Smooth muscle cell (in vitro differentiated cells): ENCODE measurements at regions not wholly inside any gene's neighbourhood (a gene's known extent, or its start where the extent isn't known, plus 50 kb on each side); places are given as distances from the start of the nearest gene placed in this dataset.

Experiments
- DNase-seq: peaks from one replicate; lab custom pipeline; 2025; ENCODE audit not compliant: unreplicated experiment; lab: John Stamatoyannopoulos, UW
- H2AFZ ChIP-seq: fragments of 200-600 bp; sonication (generic); 2 replicates; pipeline ENCODE4 v1.6.0; 2016; ENCODE audit warnings: antibody characterized with exemption, low read depth, mild to moderate bottlenecking
- H3F3A ChIP-seq: fragments of 200-600 bp; sonication (generic); 2 replicates; pipeline ENCODE4 v1.6.0; 2017; ENCODE audit warnings: antibody characterized with exemption, low read depth
- H3K27ac ChIP-seq: fragments of 200-600 bp; sonication (generic); 2 replicates; pipeline ENCODE4 v1.5.1; 2016; ENCODE audit warnings: low read depth, mild to moderate bottlenecking
- H3K27me3 ChIP-seq: fragments of 200-600 bp; sonication (generic); 2 replicates; pipeline ENCODE4 v1.6.1; 2016; ENCODE audit warnings: low read depth, mild to moderate bottlenecking
- H3K36me3 ChIP-seq: fragments of 200-600 bp; sonication (generic); 2 replicates; pipeline ENCODE4 v1.5.1; 2016; ENCODE audit warnings: low read depth
- H3K4me1 ChIP-seq: fragments of 200-600 bp; sonication (generic); 2 replicates; pipeline ENCODE4 v1.5.1; 2016; ENCODE audit warnings: low read depth
- H3K4me2 ChIP-seq: fragments of 200-600 bp; sonication (generic); 2 replicates; pipeline ENCODE4 v1.6.0; 2016; ENCODE audit warnings: mild to moderate bottlenecking
- H3K4me3 ChIP-seq: fragments of 200-600 bp; sonication (generic); 2 replicates; pipeline ENCODE4 v1.5.1; 2016; ENCODE audit warnings: mild to moderate bottlenecking
- H3K79me2 ChIP-seq: fragments of 200-600 bp; sonication (generic); 2 replicates; pipeline ENCODE4 v1.6.0; 2016; ENCODE audit warnings: low read depth, mild to moderate bottlenecking
- H3K9ac ChIP-seq: fragments of 200-600 bp; sonication (generic); 2 replicates; pipeline ENCODE4 v1.6.0; 2016; ENCODE audit warnings: low read depth
- H3K9me3 ChIP-seq: fragments of 200-600 bp; sonication (generic); replicated peaks from 2 replicates; pipeline ENCODE4 v1.5.1; 2016; ENCODE audit warnings: low read depth
- H4K20me1 ChIP-seq: fragments of 200-600 bp; sonication (generic); 2 replicates; pipeline ENCODE4 v1.6.0; 2016; ENCODE audit warnings: low read depth
- CTCF ChIP-seq: fragments of 200-600 bp; sonication (generic); IDR thresholded peaks from 2 replicates; pipeline ENCODE4 v1.5.1; 2017; ENCODE audit warnings: borderline replicate concordance, mild to moderate bottlenecking, antibody characterized with exemption; ENCODE audit not compliant: insufficient read depth, poor library complexity, severe bottlenecking
- WGBS: methylation state at CpG from one replicate; pipeline ENCODE4 v1.1.7; 2016; ENCODE audit warnings: low lambda C conversion rate; 5-methylcytosine and 5-hydroxymethylcytosine counted together

DNA sequence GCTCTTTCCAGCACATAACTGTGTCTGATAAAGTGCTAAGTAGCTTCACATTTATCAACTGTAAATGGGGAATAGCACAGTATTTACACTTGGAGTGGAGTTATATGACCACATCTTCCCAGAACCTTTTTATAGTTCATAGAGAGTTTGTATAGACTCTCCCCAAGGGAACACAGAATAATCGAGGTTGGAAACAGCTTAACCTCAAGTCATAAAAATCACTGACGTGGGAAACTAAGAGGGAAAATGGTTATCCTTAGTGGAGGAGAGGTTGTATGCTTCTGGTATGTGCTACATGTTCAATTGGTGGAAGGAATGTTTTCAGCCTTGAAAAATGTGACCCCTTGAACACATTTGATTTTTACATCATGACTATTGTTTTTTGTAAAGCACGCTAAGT lies 167.9 kb upstream of the KIAA1217 start:
- H3F3A ChIP-seq = no peaks in the 10 kb centered on the region
- H3K4me2 ChIP-seq = no peak overlapping the region
- TF ChIP-seq CTCF = no peak
- no peaks in the 10 kb centered on the region for H4K20me1 ChIP-seq
- no peak overlapping the region for H3K4me3 ChIP-seq
- H3K36me3 ChIP-seq = no peaks in the 10 kb centered on the region
- peaks cover 4% of the 10 kb centered on the region for H3K27me3 ChIP-seq
- 79% methylated on average over 3 of the region's 3 CpGs for WGBS
- no peak for DNase-seq
- no peak overlapping the region for H3K9ac ChIP-seq
- no peak overlapping the region for H3K27ac ChIP-seq
- H2AFZ ChIP-seq = no peak overlapping the region
- no peaks in the 10 kb centered on the region for H3K9me3 ChIP-seq
- no peaks in the 10 kb centered on the region for H3K79me2 ChIP-seq
- no peaks in the 10 kb centered on the region for H3K4me1 ChIP-seq

DNA sequence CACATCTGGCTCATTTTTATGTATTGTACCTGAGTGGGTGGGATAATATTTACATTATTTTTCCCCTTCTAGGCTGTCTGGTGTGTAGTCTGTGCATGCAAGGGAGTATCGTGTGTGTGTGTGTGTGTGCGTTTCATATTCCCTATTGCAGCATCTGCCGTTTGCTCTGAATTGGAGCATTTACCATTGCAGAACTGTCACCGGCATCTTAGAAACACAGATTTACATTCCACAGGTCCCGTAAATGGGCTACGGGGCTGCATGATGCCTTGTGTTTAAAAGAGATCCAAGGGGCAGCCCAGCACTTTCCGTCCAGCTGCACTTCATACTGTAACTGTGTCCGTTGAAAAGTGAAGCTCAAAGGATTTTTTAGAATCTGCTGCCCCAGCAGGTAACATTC lies 167.1 kb upstream of the KIAA1217 start:
- DNase-seq = no peak
- no peaks in the 10 kb centered on the region for H4K20me1 ChIP-seq
- no peak overlapping the region for H2AFZ ChIP-seq
- no peak for TF ChIP-seq CTCF
- H3K27me3 ChIP-seq = peaks cover 4% of the 10 kb centered on the region
- no peak overlapping the region for H3K9ac ChIP-seq
- no peaks in the 10 kb centered on the region for H3K9me3 ChIP-seq
- H3K79me2 ChIP-seq = no peaks in the 10 kb centered on the region
- no peaks in the 10 kb centered on the region for H3K36me3 ChIP-seq
- no peak overlapping the region for H3K27ac ChIP-seq
- 80% methylated on average over 8 of the region's 8 CpGs for WGBS
- H3K4me1 ChIP-seq = no peaks in the 10 kb centered on the region
- no peak overlapping the region for H3K4me3 ChIP-seq
- H3F3A ChIP-seq = no peaks in the 10 kb centered on the region
- no peak overlapping the region for H3K4me2 ChIP-seq

GRCh38 chr10:24042884-24043283 lies 166.1 kb upstream of the KIAA1217 start:
- no peak for TF ChIP-seq CTCF

GRCh38 chr10:24046060-24046459 lies 162.9 kb upstream of the KIAA1217 start:
- H3K36me3 ChIP-seq = no peaks in the 10 kb centered on the region
- H3K9me3 ChIP-seq = no peaks in the 10 kb centered on the region
- H3F3A ChIP-seq = no peaks in the 10 kb centered on the region
- no peaks in the 10 kb centered on the region for H4K20me1 ChIP-seq
- H3K4me3 ChIP-seq = no peak overlapping the region
- no peaks in the 10 kb centered on the region for H3K79me2 ChIP-seq
- H3K4me2 ChIP-seq = no peak overlapping the region
- DNase-seq = no peak
- no peak overlapping the region for H3K9ac ChIP-seq
- H3K4me1 ChIP-seq = no peaks in the 10 kb centered on the region
- TF ChIP-seq CTCF = no peak
- no peak overlapping the region for H3K27ac ChIP-seq
- WGBS = 88% methylated on average over 2 of the region's 2 CpGs
- peaks cover 4% of the 10 kb centered on the region for H3K27me3 ChIP-seq
- H2AFZ ChIP-seq = no peak overlapping the region

More at GRCh38 chr10:24042884-24043283, 166.1 kb upstream of the KIAA1217 start:
- no peak overlapping the region for H3K4me3 ChIP-seq
- H3K27me3 ChIP-seq = peaks cover 4% of the 10 kb centered on the region
- DNase-seq = no peak
- no peak overlapping the region for H3K27ac ChIP-seq
- no peaks in the 10 kb centered on the region for H3K9me3 ChIP-seq
- WGBS = 89% methylated on average over 3 of the region's 3 CpGs
- no peaks in the 10 kb centered on the region for H3F3A ChIP-seq
- no peak overlapping the region for H3K4me2 ChIP-seq
- no peaks in the 10 kb centered on the region for H3K36me3 ChIP-seq
- no peaks in the 10 kb centered on the region for H3K4me1 ChIP-seq
- no peak overlapping the region for H3K9ac ChIP-seq
- H4K20me1 ChIP-seq = no peaks in the 10 kb centered on the region
- H3K79me2 ChIP-seq = no peaks in the 10 kb centered on the region
- no peak overlapping the region for H2AFZ ChIP-seq
